Spinal cord (tissue), 9 donors: ENCODE measurements at regions not wholly inside any gene's neighbourhood (a gene's known extent, or its start where the extent isn't known, plus 50 kb on each side); places are given as distances from the start of the nearest gene placed in this dataset.
"Not testable (repeated sequence)": the region's sequence is repeated elsewhere in the genome, so short reads cannot be mapped to it uniquely, and the experiment has no call there.

Source experiments
- DNase-seq, 6 donors: peaks; one replicate each; pipeline versions ENCODE4 v3.0.0 to v3.0.0-alpha.2; 2013 to 2015; ENCODE audit warnings: low spot score in 6 of 6, low read depth in 4 of 6
- H3K27ac ChIP-seq: one replicate; pipeline ENCODE4 v1.5.1; 2013; ENCODE audit warnings: low read depth, low read length, control low read depth
- H3K27me3 ChIP-seq: one replicate; pipeline ENCODE4 v1.6.1; 2013; ENCODE audit warnings: low read length; ENCODE audit not compliant: control insufficient read depth, insufficient read depth
- H3K36me3 ChIP-seq: one replicate; pipeline ENCODE4 v1.6.1; 2013; ENCODE audit warnings: low read length; ENCODE audit not compliant: control insufficient read depth, insufficient read depth
- H3K4me1 ChIP-seq: one replicate; pipeline ENCODE4 v1.6.1; 2013; ENCODE audit warnings: low read length; ENCODE audit not compliant: control insufficient read depth, insufficient read depth
- H3K4me3 ChIP-seq: one replicate; pipeline ENCODE4 v1.5.1; 2013; ENCODE audit warnings: low read depth, low read length, control low read depth
- H3K9me3 ChIP-seq: one replicate; pipeline ENCODE4 v1.6.1; 2013; ENCODE audit warnings: low read length; ENCODE audit not compliant: control insufficient read depth, insufficient read depth
- WGBS: methylation state at CpG from one replicate; pipeline ENCODE4 v1.1.5; 2013; ENCODE audit warnings: missing lambda C conversion rate; ENCODE audit not compliant: insufficient coverage; 5-methylcytosine and 5-hydroxymethylcytosine counted together
- donor health status: healthy.

- 78% methylated on average over 4 of the region's 5 CpGs for WGBS
- Histone ChIP-seq H3K27me3 (no peaks in the 10 kb centered on the region), H3K9me3 (peaks cover 4% of the 10 kb centered on the region), H3K36me3 (no peaks in the 10 kb centered on the region), H3K4me1 (no peaks in the 10 kb centered on the region), H3K4me3 (no peak overlapping the region), H3K27ac (no peak overlapping the region)
- DNase-seq, result no peak
Observed at GRCh38 chr2:138403431-138403927, 98.1 kb upstream of the SPOPL start.

GRCh38 chr2:138414014-138414413 lies 87.6 kb upstream of the SPOPL start:
- no peak for DNase-seq
- no CpG with 5 or more reads among the region's 1 CpG for WGBS
- no peaks in the 10 kb centered on the region for H3K36me3 ChIP-seq
- no peak overlapping the region for H3K27ac ChIP-seq
- no peaks in the 10 kb centered on the region for H3K27me3 ChIP-seq
- peaks cover 4% of the 10 kb centered on the region for H3K9me3 ChIP-seq
- H3K4me3 ChIP-seq, result no peak overlapping the region
- H3K4me1 ChIP-seq, result no peaks in the 10 kb centered on the region

- H3K4me1 ChIP-seq, result no peaks in the 10 kb centered on the region
- no peak overlapping the region for H3K4me3 ChIP-seq
- no peaks in the 10 kb centered on the region for H3K27me3 ChIP-seq
- no peaks in the 10 kb centered on the region for H3K36me3 ChIP-seq
- no peak for DNase-seq
- peaks cover 4% of the 10 kb centered on the region for H3K9me3 ChIP-seq
- no CpG with 5 or more reads among the region's 5 CpGs for WGBS
- H3K27ac ChIP-seq, result no peak overlapping the region
Observed at GRCh38 chr2:138415985-138416384, 85.6 kb upstream of the SPOPL start.

GRCh38 chr2:138418453-138418852 lies 83.1 kb upstream of the SPOPL start:
- Histone ChIP-seq H3K4me1 (no peaks in the 10 kb centered on the region), H3K36me3 (no peaks in the 10 kb centered on the region), H3K9me3 (peaks cover 4% of the 10 kb centered on the region), H3K4me3 (no peak overlapping the region), H3K27me3 (no peaks in the 10 kb centered on the region), H3K27ac (no peak overlapping the region)
- DNase-seq, result no peak
- no CpG with 5 or more reads among the region's 2 CpGs for WGBS

GRCh38 chr2:138421315-138421970 lies 80.1 kb upstream of the SPOPL start:
- DNase-seq, result no peak
- Histone ChIP-seq H3K27me3 (no peaks in the 10 kb centered on the region), H3K36me3 (no peaks in the 10 kb centered on the region), H3K27ac (no peak overlapping the region), H3K9me3 (no peaks in the 10 kb centered on the region), H3K4me3 (no peak overlapping the region), H3K4me1 (no peaks in the 10 kb centered on the region)
- 83% methylated on average over 2 of the region's 3 CpGs for WGBS

- no peak for DNase-seq
- Histone ChIP-seq H3K4me1 (no peaks in the 10 kb centered on the region), H3K4me3 (no peak overlapping the region), H3K27ac (no peak overlapping the region), H3K36me3 (no peaks in the 10 kb centered on the region), H3K27me3 (no peaks in the 10 kb centered on the region), H3K9me3 (peaks cover 2% of the 10 kb centered on the region)
Observed at GRCh38 chr2:138421971-138422335, 79.6 kb upstream of the SPOPL start.

- no peak overlapping the region for H3K4me3 ChIP-seq
- no peak for DNase-seq
- no peaks in the 10 kb centered on the region for H3K27me3 ChIP-seq
- H3K4me1 ChIP-seq, result no peaks in the 10 kb centered on the region
- 80% methylated on average over 1 of the region's 2 CpGs for WGBS
- no peaks in the 10 kb centered on the region for H3K36me3 ChIP-seq
- H3K9me3 ChIP-seq, result peaks cover 2% of the 10 kb centered on the region
- H3K27ac ChIP-seq, result no peak overlapping the region
Observed at GRCh38 chr2:138423198-138423597, 78.4 kb upstream of the SPOPL start.

- no peak for DNase-seq
- Histone ChIP-seq H3K27me3 (no peaks in the 10 kb centered on the region), H3K4me3 (no peak overlapping the region), H3K9me3 (peaks cover 2% of the 10 kb centered on the region), H3K27ac (no peak overlapping the region), H3K36me3 (no peaks in the 10 kb centered on the region), H3K4me1 (no peaks in the 10 kb centered on the region)
- 33% methylated on average over 1 of the region's 1 CpG for WGBS
Observed at GRCh38 chr2:138423745-138424144, 77.8 kb upstream of the SPOPL start.

- H3K4me3 ChIP-seq, result no peak overlapping the region
- H3K36me3 ChIP-seq, result no peaks in the 10 kb centered on the region
- peaks cover 2% of the 10 kb centered on the region for H3K9me3 ChIP-seq
- DNase-seq, result no peak
- H3K4me1 ChIP-seq, result no peaks in the 10 kb centered on the region
- H3K27me3 ChIP-seq, result no peaks in the 10 kb centered on the region
- WGBS, result 100% methylated on average over 3 of the region's 4 CpGs
- no peak overlapping the region for H3K27ac ChIP-seq
Observed at GRCh38 chr2:138424436-138425140, 77.0 kb upstream of the SPOPL start.

- DNase-seq, H3K27me3 ChIP-seq, H3K9me3 ChIP-seq, H3K4me1 ChIP-seq, H3K27ac ChIP-seq, H3K36me3 ChIP-seq, H3K4me3 ChIP-seq: not testable (repeated sequence)
- WGBS, result 85% methylated on average over 5 of the region's 5 CpGs
Observed at GRCh38 chr2:138426116-138426515, 75.5 kb upstream of the SPOPL start.
